C4-2B (cell line): ENCODE measurements at regions not wholly inside any gene's neighbourhood (a gene's known extent, or its start where the extent isn't known, plus 50 kb on each side); places are given as distances from the start of the nearest gene placed in this dataset.

Experiments used
- CTCF ChIP-seq: fragments of 450-650 bp; conservative IDR thresholded peaks from 2 replicates; pipeline ENCODE4 v1.5.1; 2017; ENCODE audit warnings: mild to moderate bottlenecking
- ZFX ChIP-seq: fragments of 450-650 bp; IDR thresholded peaks from 2 replicates; pipeline ENCODE4 v1.6.1; 2017

- no peak for TF ChIP-seq CTCF
- no peak for TF ChIP-seq ZFX
Measured at GRCh38 chr12:40575987-40576386, 116.3 kb upstream of the CNTN1 start.
